Right atrium auricular region (tissue), 2 donors: ENCODE measurements at regions not wholly inside any gene's neighbourhood (a gene's known extent, or its start where the extent isn't known, plus 50 kb on each side); places are given as distances from the start of the nearest gene placed in this dataset.

Source experiments
- DNase-seq: peaks from one replicate; pipeline ENCODE4 v3.0.0-alpha.2; 2019; ENCODE audit warnings: low spot score
- H3K27ac ChIP-seq, 2 donors: fragments of 200-600 bp; sonication (generic); 1 replicate in 1 of 2; 2 replicates in 1 of 2; pipeline ENCODE4 v1.5.1; 2016 to 2019
- H3K27me3 ChIP-seq, 2 donors: fragments of 200-600 bp; sonication (generic); one replicate each; pipeline versions ENCODE4 v1.5.1 to v1.6.0; 2017 to 2019
- H3K36me3 ChIP-seq: fragments of 200-600 bp; sonication (generic); one replicate; pipeline ENCODE4 v1.5.1; 2016
- H3K4me1 ChIP-seq, 2 donors: fragments of 200-600 bp; sonication (generic); one replicate each; pipeline versions ENCODE4 v1.5.1 to v1.6.0; 2017 to 2019
- H3K4me3 ChIP-seq, 2 donors: fragments of 200-600 bp; sonication (generic); 1 replicate in 1 of 2; 2 replicates in 1 of 2; pipeline ENCODE4 v1.5.1; 2017 to 2019; ENCODE audit warnings: mild to moderate bottlenecking in 1 of 2, moderate library complexity in 1 of 2
- H3K9me3 ChIP-seq, 2 donors: fragments of 200-600 bp; sonication (generic); one replicate each; pipeline ENCODE4 v1.5.1; 2019
- CTCF ChIP-seq, 2 donors: fragments of 200-600 bp; sonication (generic); IDR thresholded peaks; one replicate each; pipeline ENCODE4 v1.5.1; 2019; ENCODE audit warnings: antibody characterized with exemption in 2 of 2

- Histone ChIP-seq H3K36me3 (no peaks in the 10 kb centered on the region), H3K27ac (no peak overlapping the region), H3K27me3 (no peaks in the 10 kb centered on the region), H3K9me3 (no peaks in the 10 kb centered on the region), H3K4me1 (peaks cover 0 to 9% of the 10 kb centered on the region in 2 donors), H3K4me3 (no peak overlapping the region)
- TF ChIP-seq CTCF (IDR thresholded peaks at IDR 0.05): no peak
- no peak for DNase-seq
Measured at GRCh38 chr18:45505497-45506206, 109.6 kb upstream of the SLC14A2 start.

- Histone ChIP-seq H3K4me3 (no peak overlapping the region), H3K27me3 (no peaks in the 10 kb centered on the region), H3K36me3 (no peaks in the 10 kb centered on the region), H3K27ac (no peak overlapping the region), H3K9me3 (no peaks in the 10 kb centered on the region), H3K4me1 (peaks cover 0 to 9% of the 10 kb centered on the region in 2 donors)
- no peak for TF ChIP-seq CTCF (IDR thresholded peaks at IDR 0.05)
- DNase-seq: no peak
Measured at GRCh38 chr18:45506951-45507350, 108.3 kb upstream of the SLC14A2 start.

- H3K27ac ChIP-seq: no peak overlapping the region
- no peak overlapping the region for H3K4me3 ChIP-seq
- TF ChIP-seq CTCF (IDR thresholded peaks at IDR 0.05): no peak
- no peaks in the 10 kb centered on the region for H3K27me3 ChIP-seq
- H3K9me3 ChIP-seq: no peaks in the 10 kb centered on the region
- H3K36me3 ChIP-seq: no peaks in the 10 kb centered on the region
- peaks cover 0 to 9% of the 10 kb centered on the region in 2 donors for H3K4me1 ChIP-seq
- no peak for DNase-seq
Measured at GRCh38 chr18:45509535-45509934, 105.7 kb upstream of the SLC14A2 start.

GRCh38 chr18:45510656-45511055, 104.6 kb upstream of the SLC14A2 start:
- no peaks in the 10 kb centered on the region for H3K9me3 ChIP-seq
- no peak overlapping the region for H3K27ac ChIP-seq
- no peaks in the 10 kb centered on the region for H3K27me3 ChIP-seq
- no peaks in the 10 kb centered on the region for H3K36me3 ChIP-seq
- DNase-seq: no peak
- no peak overlapping the region for H3K4me3 ChIP-seq
- TF ChIP-seq CTCF (IDR thresholded peaks at IDR 0.05): no peak
- H3K4me1 ChIP-seq: peaks cover 0 to 6% of the 10 kb centered on the region in 2 donors

- no peaks in the 10 kb centered on the region for H3K36me3 ChIP-seq
- H3K4me1 ChIP-seq: peaks cover 0 to 9% of the 10 kb centered on the region in 2 donors
- H3K27ac ChIP-seq: no peak overlapping the region
- no peaks in the 10 kb centered on the region for H3K27me3 ChIP-seq
- no peak for DNase-seq
- H3K4me3 ChIP-seq: no peak overlapping the region
- no peaks in the 10 kb centered on the region for H3K9me3 ChIP-seq
- no peak for TF ChIP-seq CTCF (IDR thresholded peaks at IDR 0.05)
Measured at GRCh38 chr18:45512363-45512953, 102.8 kb upstream of the SLC14A2 start.
